Testis (tissue), 2 donors: ENCODE measurements at regions not wholly inside any gene's neighbourhood (a gene's known extent, or its start where the extent isn't known, plus 50 kb on each side); places are given as distances from the start of the nearest gene placed in this dataset.

Experiments
- POLR2A ChIP-seq: fragments of 450-650 bp; IDR thresholded peaks from one replicate; pipeline ENCODE4 v1.6.1; 2017; ENCODE audit warnings: antibody characterized with exemption, mild to moderate bottlenecking, moderate library complexity
- TF ChIP-seq, protein P1 (sequence below), 3 experiments: fragments of 450-650 bp in 2 of 3; fragments of 200-600 bp in 1 of 3; sonication (generic) in 1 of 3; IDR thresholded peaks; one replicate each; pipeline ENCODE4 v1.5.1; 2016 to 2019; ENCODE audit warnings: antibody characterized with exemption in 3 of 3, mild to moderate bottlenecking in 2 of 3, moderate library complexity in 1 of 3

- TF ChIP-seq, protein P1, sequence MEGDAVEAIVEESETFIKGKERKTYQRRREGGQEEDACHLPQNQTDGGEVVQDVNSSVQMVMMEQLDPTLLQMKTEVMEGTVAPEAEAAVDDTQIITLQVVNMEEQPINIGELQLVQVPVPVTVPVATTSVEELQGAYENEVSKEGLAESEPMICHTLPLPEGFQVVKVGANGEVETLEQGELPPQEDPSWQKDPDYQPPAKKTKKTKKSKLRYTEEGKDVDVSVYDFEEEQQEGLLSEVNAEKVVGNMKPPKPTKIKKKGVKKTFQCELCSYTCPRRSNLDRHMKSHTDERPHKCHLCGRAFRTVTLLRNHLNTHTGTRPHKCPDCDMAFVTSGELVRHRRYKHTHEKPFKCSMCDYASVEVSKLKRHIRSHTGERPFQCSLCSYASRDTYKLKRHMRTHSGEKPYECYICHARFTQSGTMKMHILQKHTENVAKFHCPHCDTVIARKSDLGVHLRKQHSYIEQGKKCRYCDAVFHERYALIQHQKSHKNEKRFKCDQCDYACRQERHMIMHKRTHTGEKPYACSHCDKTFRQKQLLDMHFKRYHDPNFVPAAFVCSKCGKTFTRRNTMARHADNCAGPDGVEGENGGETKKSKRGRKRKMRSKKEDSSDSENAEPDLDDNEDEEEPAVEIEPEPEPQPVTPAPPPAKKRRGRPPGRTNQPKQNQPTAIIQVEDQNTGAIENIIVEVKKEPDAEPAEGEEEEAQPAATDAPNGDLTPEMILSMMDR (IDR thresholded peaks at IDR 0.05), result no peak
- TF ChIP-seq POLR2A, result no peak
These were observed 221.4 kb downstream of the TACR3 start for GRCh38 chr4:103498161-103499070.
